SU-DHL-6 (cell line): ENCODE measurements at regions not wholly inside any gene's neighbourhood (a gene's known extent, or its start where the extent isn't known, plus 50 kb on each side); places are given as distances from the start of the nearest gene placed in this dataset.

Experiments
- EZH2phosphoT487 ChIP-seq: fragments of 200-600 bp; sonication (generic), shearing (Covaris generic); conservative IDR thresholded peaks from 2 replicates; pipeline ENCODE4 v1.6.1; 2018; ENCODE audit warnings: mild to moderate bottlenecking, antibody characterized with exemption, low read length, moderate library complexity, mixed read lengths
- TF ChIP-seq, protein P1 (sequence below): fragments of 200-600 bp; sonication (generic); IDR thresholded peaks from one replicate; pipeline ENCODE4 v1.5.1; 2017; ENCODE audit warnings: antibody characterized with exemption, mild to moderate bottlenecking, low read length, moderate library complexity; ENCODE audit not compliant: insufficient read depth, poor library complexity, severe bottlenecking

DNA sequence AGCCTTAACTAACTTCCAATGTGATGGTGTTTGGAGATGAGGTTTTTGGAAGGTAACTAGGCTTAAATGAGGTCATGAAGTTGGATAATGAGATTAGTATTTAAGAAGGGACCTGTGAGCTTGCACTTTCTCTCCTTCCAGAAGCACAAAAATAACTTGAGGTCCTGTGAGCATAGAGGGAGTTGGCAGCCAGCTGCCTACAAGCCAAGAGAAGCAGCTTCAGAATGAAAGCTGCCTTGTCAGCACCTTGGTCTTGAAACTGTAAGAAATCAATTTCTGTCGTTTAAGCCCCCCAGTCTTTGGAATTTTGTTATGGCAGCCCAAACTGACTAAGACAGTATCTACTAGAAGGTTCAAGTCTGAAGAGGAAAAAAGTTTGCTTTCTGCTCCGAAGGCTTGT is 280.2 kb upstream of the GALNTL6 start:
- TF ChIP-seq, protein P1, sequence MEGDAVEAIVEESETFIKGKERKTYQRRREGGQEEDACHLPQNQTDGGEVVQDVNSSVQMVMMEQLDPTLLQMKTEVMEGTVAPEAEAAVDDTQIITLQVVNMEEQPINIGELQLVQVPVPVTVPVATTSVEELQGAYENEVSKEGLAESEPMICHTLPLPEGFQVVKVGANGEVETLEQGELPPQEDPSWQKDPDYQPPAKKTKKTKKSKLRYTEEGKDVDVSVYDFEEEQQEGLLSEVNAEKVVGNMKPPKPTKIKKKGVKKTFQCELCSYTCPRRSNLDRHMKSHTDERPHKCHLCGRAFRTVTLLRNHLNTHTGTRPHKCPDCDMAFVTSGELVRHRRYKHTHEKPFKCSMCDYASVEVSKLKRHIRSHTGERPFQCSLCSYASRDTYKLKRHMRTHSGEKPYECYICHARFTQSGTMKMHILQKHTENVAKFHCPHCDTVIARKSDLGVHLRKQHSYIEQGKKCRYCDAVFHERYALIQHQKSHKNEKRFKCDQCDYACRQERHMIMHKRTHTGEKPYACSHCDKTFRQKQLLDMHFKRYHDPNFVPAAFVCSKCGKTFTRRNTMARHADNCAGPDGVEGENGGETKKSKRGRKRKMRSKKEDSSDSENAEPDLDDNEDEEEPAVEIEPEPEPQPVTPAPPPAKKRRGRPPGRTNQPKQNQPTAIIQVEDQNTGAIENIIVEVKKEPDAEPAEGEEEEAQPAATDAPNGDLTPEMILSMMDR, result no peak
- TF ChIP-seq EZH2phosphoT487, result no peak
